ENCODE measurements at regions not wholly inside any gene's neighbourhood (a gene's known extent, or its start where the extent isn't known, plus 50 kb on each side); places are given as distances from the start of the nearest gene placed in this dataset.

GRCh38 chr18:46310258-46310657 lies 206.1 kb downstream of the HAUS1 start:
- no peak for DNase-seq (ENCODE audit: low read depth)
- H3K4me3 ChIP-seq (ENCODE audit: low read depth, low read length): no peak overlapping the region
- no peak for TF ChIP-seq CTCF (IDR thresholded peaks at IDR 0.05; ENCODE audit: low read depth, low read length, missing control alignments)

- H3K4me3 ChIP-seq (ENCODE audit: low read depth, low read length): no peak overlapping the region
- no peak for TF ChIP-seq CTCF (IDR thresholded peaks at IDR 0.05; ENCODE audit: low read depth, low read length, missing control alignments)
- no peak for DNase-seq (ENCODE audit: low read depth)
These were observed 206.6 kb downstream of the HAUS1 start for GRCh38 chr18:46310675-46311345.

GRCh38 chr18:46311491-46311890 lies 207.3 kb downstream of the HAUS1 start:
- DNase-seq (ENCODE audit: low read depth): no peak
- no peak for TF ChIP-seq CTCF (IDR thresholded peaks at IDR 0.05; ENCODE audit: low read depth, low read length, missing control alignments)
- no peak overlapping the region for H3K4me3 ChIP-seq (ENCODE audit: low read depth, low read length)

GRCh38 chr18:46312221-46312620 lies 208.0 kb downstream of the HAUS1 start:
- no peak for DNase-seq (ENCODE audit: low read depth)
- TF ChIP-seq CTCF (IDR thresholded peaks at IDR 0.05; ENCODE audit: low read depth, low read length, missing control alignments): no peak
- no peak overlapping the region for H3K4me3 ChIP-seq (ENCODE audit: low read depth, low read length)

GRCh38 chr18:46313521-46313920 lies 209.3 kb downstream of the HAUS1 start:
- no peak for TF ChIP-seq CTCF (IDR thresholded peaks at IDR 0.05; ENCODE audit: low read depth, low read length, missing control alignments)
- no peak for DNase-seq (ENCODE audit: low read depth)
- no peak overlapping the region for H3K4me3 ChIP-seq (ENCODE audit: low read depth, low read length)

GRCh38 chr18:46314011-46314410 lies 209.8 kb downstream of the HAUS1 start:
- DNase-seq (ENCODE audit: low read depth): no peak
- no peak overlapping the region for H3K4me3 ChIP-seq (ENCODE audit: low read depth, low read length)
- no peak for TF ChIP-seq CTCF (IDR thresholded peaks at IDR 0.05; ENCODE audit: low read depth, low read length, missing control alignments)

GRCh38 chr18:46315161-46315560 lies 211.0 kb downstream of the HAUS1 start:
- no peak for DNase-seq (ENCODE audit: low read depth)
- TF ChIP-seq CTCF (IDR thresholded peaks at IDR 0.05; ENCODE audit: low read depth, low read length, missing control alignments): no peak
- H3K4me3 ChIP-seq (ENCODE audit: low read depth, low read length): no peak overlapping the region

All from GM12864 (cell line).